ENCODE measurements at regions not wholly inside any gene's neighbourhood (a gene's known extent, or its start where the extent isn't known, plus 50 kb on each side); places are given as distances from the start of the nearest gene placed in this dataset.

DNA sequence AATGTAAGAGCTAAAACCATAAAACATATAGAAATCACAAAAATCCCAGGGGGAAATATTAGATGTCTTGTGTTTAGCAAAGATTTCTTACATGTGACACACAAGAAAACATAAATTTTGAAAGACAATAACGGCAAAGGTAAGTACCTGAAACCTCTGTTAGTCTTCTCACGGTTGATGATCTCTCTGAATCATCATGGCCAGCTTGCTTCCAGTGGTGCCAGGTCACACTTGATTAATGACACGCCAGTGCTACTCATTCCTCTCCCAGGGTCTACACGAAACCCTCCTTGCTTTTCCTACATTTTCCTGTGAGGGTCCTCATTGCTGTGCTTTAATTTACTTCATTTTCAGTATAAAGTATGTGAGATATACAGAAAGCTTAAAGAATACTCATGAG is 114.4 kb upstream of the PARP11 start:
- DNase-seq, result no peak

- no peak for DNase-seq
Measured at GRCh38 chr12:3980504-3981272, 107.5 kb upstream of the PARP11 start.

DNA sequence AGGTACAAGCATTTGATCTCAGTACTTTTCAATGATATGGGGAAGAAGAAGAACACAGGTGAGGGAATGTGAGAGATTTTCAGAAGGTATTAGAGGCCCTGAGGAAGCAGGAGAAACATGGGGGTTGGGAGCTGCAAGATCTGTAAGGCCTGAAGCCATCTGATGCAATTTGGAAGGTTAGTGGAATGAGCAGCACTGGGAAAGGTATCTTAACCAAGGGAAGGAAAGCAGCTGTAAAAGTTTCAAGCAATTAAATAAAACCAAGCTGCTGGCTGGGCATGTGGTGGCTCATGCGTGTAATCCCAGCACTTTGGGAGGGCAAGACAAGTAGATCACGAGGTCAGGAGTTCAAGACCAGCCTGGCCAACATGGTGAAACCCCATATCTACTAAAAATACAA is 104.4 kb upstream of the PARP11 start:
- no peak for DNase-seq

GRCh38 chr12:3976351-3976938 is 103.2 kb upstream of the PARP11 start:
- no peak for DNase-seq

DNA sequence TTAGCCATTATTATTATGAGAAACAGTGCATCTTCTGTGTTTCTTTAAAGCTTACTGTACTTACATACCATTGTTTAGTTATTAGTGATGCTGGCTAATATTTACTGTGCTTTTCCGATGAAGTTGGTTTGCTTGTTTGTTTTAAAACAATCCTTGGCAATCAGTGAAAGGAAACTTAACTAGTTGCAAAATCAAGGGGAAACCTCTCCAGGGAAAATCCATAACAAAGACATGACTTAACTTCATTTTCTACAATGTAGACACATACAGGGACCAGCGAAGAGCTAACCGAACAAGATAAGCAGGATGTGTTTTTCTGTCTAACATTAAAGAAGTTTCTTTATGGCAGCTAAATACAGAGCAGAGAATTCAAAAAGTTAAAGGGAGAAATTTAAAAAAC is 102.5 kb upstream of the PARP11 start:
- DNase-seq, result no peak

- DNase-seq, result no peak
Measured at GRCh38 chr12:3974883-3975282, 101.7 kb upstream of the PARP11 start.

- DNase-seq, result peak; percentile 52
Measured at GRCh38 chr12:3973973-3974644, 100.9 kb upstream of the PARP11 start.

DNA sequence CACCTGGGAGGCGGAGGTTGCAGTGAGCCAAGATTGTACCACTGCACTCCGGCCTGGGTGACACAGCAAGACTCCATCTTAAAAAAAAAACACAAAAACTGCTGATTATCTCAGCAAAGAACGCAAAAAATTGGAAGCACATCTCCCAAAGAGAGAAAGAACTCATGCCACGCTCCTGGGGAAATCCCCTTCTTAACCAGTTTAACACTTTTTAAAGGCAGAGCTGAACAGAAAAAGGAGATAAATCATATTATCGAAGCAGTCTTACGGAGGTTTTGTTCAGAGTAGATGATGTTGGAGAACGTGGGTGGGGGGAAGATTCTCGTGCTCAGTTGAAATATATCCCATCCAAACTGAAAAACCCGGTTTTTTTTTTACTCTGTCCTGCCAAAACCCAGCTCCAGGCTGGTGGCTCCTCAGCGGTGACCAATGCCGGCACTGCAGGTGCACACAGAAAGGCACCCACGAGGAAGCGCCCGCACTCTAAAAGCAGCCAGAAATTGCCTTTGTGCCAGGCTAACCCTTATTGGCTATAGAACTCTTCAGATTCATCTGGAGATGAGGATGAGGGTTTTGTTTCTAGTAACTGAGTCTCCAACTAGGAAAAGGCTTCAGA is 100.2 kb upstream of the PARP11 start:
- peak; percentile 23 for DNase-seq

DNA sequence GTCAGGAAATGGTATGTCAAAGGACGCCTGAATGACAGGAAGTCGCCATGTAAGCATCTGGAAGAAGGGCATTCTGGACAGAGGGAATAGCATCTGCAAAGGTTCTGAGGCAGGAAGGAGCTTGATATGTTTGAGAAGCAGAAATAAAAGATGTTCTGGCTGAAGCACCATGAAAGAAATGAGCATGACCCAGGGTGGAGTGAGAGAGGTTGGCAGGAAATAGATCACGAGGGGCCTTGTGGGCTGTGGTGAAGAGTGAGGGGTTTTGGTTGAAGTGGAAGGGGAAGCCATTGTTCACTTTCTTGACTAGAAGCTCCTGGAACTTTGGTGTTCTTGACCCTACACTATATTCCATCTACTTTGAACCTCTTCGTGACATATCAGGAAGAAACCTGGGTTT is 99.4 kb upstream of the PARP11 start:
- DNase-seq, result peak; percentile 19

DNA sequence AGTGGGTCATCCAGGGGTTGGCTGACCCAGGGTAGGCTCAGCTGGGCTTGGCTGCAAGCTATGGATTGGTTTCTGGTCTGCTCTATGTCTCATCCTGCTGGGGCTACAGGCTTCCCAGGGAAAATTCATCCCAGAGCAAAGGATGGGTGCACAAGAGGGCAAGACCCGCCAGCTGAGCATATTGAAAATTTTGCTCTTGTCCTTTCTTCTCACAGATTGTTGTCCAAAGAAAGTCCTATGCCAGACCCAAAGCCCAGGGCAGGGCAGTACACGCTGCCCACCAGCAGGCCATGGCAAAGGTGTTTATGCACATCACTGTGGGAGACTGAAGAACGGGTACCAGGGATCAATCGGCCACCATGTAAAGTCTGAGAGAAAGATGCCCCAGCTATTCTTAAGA is 95.3 kb upstream of the PARP11 start:
- DNase-seq, result no peak

- DNase-seq, result no peak
Measured at GRCh38 chr12:3967556-3968160, 94.5 kb upstream of the PARP11 start.

DNA sequence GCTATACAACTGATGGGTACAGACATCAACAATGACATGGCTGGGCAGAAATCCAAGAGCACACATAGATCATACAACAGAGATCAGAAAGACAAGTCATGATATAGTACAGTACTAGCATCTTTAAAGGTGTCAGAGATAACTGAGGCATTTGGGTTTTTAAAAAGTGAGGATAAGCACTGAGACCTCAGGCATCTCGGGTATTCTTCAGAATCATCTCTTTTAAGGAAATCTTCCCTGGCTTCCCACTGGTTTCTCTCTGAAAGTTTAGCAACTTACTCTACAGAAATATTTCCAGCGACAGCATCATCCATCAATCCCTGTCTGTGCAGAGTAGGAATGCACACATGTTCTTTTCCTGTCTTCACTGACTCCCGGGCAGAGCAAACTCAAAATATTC is 93.2 kb upstream of the PARP11 start:
- DNase-seq, result no peak

DNA sequence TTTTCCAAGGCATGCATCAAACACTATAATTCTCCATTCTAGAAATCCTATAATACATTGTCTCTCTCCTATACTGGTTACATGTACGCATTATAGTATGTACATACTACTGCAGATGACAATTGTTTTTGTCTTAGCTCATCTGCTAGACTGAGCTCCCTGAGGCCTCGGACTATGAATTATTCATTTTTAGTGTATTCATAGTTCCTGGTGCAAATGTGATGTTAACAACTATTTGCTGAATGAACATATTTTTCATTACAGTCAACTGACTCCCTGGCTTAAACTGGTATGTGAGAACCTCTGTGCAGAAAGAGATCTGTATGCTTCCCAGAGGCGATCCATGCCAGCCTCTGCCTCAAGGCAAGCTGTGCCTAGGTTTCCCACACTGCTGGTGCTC is 91.8 kb upstream of the PARP11 start:
- no peak for DNase-seq

DNA sequence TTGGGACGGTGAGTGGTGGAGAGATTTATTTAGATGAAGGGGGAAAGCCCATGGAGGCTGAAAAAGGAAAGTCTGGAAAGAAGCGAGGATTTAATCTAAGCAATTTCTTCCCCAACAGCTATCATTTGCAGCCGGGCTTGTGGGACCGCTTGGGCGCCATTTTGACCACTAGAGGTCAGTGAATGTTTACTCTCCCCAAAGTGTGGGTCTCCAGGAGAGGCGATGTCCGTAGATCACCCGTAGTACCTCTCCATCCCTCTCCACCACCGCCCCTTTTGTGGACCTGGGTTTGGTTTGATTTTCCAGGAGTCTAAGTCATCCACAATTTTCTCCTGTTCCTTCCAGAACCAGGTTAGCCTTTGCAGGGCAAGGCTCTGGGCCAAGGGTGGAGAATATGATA is 91.2 kb upstream of the PARP11 start:
- peak; percentile 30 for DNase-seq

DNA sequence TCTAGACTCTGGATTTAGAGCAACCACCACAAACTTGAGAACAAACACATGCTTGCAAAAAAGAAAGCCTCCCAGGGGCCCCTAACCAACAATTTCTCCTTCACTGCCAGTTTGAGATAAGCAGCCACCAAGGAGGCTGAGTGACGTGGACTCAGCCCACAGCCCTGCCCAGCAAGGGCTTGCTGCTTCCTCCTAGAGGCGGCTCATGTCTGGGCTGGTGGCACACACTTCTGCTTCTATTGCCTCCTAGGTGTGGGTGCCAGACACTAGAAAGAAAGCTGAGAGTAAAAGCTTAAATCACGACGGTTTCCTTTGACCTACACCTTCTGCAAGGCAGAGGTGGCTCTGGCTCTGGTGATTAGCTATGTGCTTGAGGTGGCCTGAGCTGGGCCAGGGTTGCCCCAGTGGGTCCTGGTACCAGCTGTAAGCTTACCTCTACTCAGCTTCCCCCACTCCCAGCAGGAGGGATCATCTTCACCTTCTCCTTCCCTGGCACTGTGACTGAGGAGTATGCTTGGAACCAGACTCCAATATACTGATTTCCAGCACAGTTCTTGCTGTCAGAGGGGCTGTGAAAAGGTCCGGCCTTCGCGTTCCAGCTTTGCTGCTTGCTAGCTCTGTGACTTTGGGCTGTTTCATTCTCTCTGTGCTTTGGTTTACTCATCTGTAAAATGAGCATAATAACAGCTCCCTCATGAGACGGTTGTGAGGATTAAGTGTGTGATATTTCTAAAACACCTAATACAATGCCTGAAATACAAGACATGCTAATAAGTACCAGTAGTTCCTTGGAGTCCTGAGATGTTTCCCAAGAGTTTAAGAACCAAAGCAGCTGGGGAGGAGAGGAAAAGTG is 89.7 kb upstream of the PARP11 start:
- peak; percentile 47 for DNase-seq

- DNase-seq, result no peak
Measured at GRCh38 chr12:3961591-3961990, 88.4 kb upstream of the PARP11 start.

- DNase-seq, result no peak
Measured at GRCh38 chr12:3959799-3960560, 86.8 kb upstream of the PARP11 start.

DNA sequence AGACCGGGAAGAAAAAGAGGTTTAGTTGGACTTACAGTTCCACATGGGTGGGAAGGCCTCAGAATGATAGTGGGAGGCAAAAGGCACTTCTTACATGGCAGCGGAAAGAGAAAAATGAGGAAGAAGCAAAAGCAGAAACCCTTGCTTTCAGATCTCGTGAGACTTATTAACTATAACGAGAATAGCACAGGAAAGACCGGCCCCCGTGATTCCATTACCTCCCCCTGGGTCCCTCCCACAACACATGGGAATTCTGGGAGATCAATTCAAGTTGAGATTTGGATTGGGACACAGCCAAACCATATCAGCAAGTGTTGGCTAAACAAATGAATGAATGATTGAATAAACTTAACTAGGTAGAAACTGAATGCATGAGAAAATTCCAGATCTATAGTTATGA is 85.3 kb upstream of the PARP11 start:
- DNase-seq, result no peak

GRCh38 chr12:3951380-3952135 is 78.4 kb upstream of the PARP11 start:
- DNase-seq, result no peak

DNA sequence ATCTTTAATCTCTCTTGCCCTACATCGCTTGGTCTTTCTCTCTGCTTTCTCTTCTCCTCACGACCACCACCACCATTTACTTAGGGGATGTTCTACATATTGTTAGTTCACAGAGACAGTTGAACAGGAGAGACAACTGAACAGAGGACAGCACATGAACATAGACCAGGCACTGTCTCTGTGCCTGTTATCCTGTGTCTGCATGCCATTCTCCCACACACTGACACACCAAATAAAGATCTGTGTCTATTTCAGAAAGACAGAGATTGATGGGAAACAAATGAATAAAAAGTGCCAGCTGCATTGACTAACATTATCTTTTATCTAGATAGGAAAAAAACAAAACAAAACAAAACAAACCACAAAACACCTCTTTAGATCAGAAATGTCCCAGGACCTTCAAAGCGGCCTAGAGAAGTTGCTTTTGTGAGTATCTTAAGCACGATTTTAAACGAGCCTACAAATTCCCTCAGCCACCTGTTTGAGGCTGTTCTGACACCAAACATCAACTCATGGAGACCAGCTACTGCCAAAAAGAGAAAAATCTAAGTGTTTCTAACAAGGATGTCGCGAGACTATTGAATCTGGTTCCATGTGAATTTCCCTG is 77.6 kb upstream of the PARP11 start:
- DNase-seq, result no peak

Data from activated CD4-positive, alpha-beta T cell treated with anti-CD3 and anti-CD28 coated beads, Interleukin-2, Interleukin-6, amounts not matched to agents 100 ng/mL and 50 ng/mL, durations not matched to agents 16 hours and 8 hours (primary cell).